ENCODE measurements at regions not wholly inside any gene's neighbourhood (a gene's known extent, or its start where the extent isn't known, plus 50 kb on each side); places are given as distances from the start of the nearest gene placed in this dataset.

- H4K8ac ChIP-seq (ENCODE audit: low read depth in 2 of 2, low read length in 2 of 2) = no peak overlapping the region
- in situ Hi-C loops (cut with MboI; ENCODE audit: low sequenced_read_pairs) = no loop called here
- ChIA-PET CTCF (no interaction called here), POLR2A (ENCODE audit: unreplicated experiment) (no interaction called here)
- no peak overlapping the region for H3K4ac ChIP-seq (ENCODE audit: low read depth, low read length)
- no peaks in the 10 kb centered on the region for H3K9me3 ChIP-seq (ENCODE audit: control insufficient read depth, insufficient read depth, low read length)
- no peak overlapping the region for H4K5ac ChIP-seq (ENCODE audit: low read depth, low read length)
- no peak overlapping the region for H2AK5ac ChIP-seq (ENCODE audit: low read depth, low read length)
- no peak for TF ChIP-seq RFX5 (IDR thresholded peaks at IDR 0.05; ENCODE audit: low read depth, low read length)
- TF ChIP-seq NFE2L2 (IDR thresholded peaks at IDR 0.05; ENCODE audit: low read depth, low read length) = no peak
- TF ChIP-seq, protein P1, sequence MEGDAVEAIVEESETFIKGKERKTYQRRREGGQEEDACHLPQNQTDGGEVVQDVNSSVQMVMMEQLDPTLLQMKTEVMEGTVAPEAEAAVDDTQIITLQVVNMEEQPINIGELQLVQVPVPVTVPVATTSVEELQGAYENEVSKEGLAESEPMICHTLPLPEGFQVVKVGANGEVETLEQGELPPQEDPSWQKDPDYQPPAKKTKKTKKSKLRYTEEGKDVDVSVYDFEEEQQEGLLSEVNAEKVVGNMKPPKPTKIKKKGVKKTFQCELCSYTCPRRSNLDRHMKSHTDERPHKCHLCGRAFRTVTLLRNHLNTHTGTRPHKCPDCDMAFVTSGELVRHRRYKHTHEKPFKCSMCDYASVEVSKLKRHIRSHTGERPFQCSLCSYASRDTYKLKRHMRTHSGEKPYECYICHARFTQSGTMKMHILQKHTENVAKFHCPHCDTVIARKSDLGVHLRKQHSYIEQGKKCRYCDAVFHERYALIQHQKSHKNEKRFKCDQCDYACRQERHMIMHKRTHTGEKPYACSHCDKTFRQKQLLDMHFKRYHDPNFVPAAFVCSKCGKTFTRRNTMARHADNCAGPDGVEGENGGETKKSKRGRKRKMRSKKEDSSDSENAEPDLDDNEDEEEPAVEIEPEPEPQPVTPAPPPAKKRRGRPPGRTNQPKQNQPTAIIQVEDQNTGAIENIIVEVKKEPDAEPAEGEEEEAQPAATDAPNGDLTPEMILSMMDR (conservative IDR thresholded peaks at IDR 0.05; ENCODE audit: low read depth, low read length) = no peak
- TF ChIP-seq MXI1 (IDR thresholded peaks at IDR 0.05; ENCODE audit: borderline replicate concordance, low read depth, low read length) = no peak
- TF ChIP-seq POLR2A (IDR thresholded peaks at IDR 0.05; ENCODE audit: low read depth, low read length) = no peak
- no peak for TF ChIP-seq FOS (IDR thresholded peaks at IDR 0.05; ENCODE audit: low read depth, low read length)
- no peak for TF ChIP-seq CHD1 (IDR thresholded peaks at IDR 0.05; ENCODE audit: low read depth, low read length)
- TF ChIP-seq MAZ (IDR thresholded peaks at IDR 0.05; ENCODE audit: borderline replicate concordance, low read depth, low read length) = no peak
- no peak for TF ChIP-seq RCOR1 (IDR thresholded peaks at IDR 0.05; ENCODE audit: insufficient replicate concordance, low read length)
- TF ChIP-seq RAD21 (IDR thresholded peaks at IDR 0.05; ENCODE audit: low read length) = no peak
- no peak for TF ChIP-seq BHLHE40 (IDR thresholded peaks at IDR 0.05; ENCODE audit: low read depth, low read length)
- TF ChIP-seq CEBPB (IDR thresholded peaks at IDR 0.05; ENCODE audit: low read depth, low read length) = no peak
- WGBS, 2 experiments (ENCODE audit: extremely low coverage in 2 of 2, insufficient read length in 1 of 2) = 62% methylated on average over 4 of the region's 11 CpGs; no CpG with 5 or more reads in 1 of the 2 experiments
- intact Hi-C loops (cut with micrococcal nuclease) = no loop called here
- H3K79me1 ChIP-seq (ENCODE audit: low read depth in 1 of 2, low read length in 2 of 2) = no peaks in the 10 kb centered on the region
- DNase-seq = no peak
- no peak overlapping the region for H2BK15ac ChIP-seq (ENCODE audit: low read depth, low read length)
- no peak for ATAC-seq (ENCODE audit: low read depth)
- no peak overlapping the region for H2BK120ac ChIP-seq (ENCODE audit: low read depth, low read length)
- no peak overlapping the region for H3K18ac ChIP-seq (ENCODE audit: low read depth, low read length)
- H3K4me3 ChIP-seq (ENCODE audit: insufficient read depth, low read depth, low read length) = no peak overlapping the region
- H4K91ac ChIP-seq (ENCODE audit: insufficient read depth, low read depth, low read length) = no peak overlapping the region
- H2AK9ac ChIP-seq (replicated peaks; ENCODE audit: low read depth, low read length, poor library complexity) = no peak overlapping the region
- no peaks in the 10 kb centered on the region for H3K9me1 ChIP-seq (ENCODE audit: insufficient read depth, low read length)
- H3K23ac ChIP-seq (ENCODE audit: low read depth, low read length) = no peak overlapping the region
- no peak overlapping the region for H3K4me2 ChIP-seq (ENCODE audit: low read depth, low read length)
- dilution Hi-C loops (cut with HindIII; ENCODE audit: low sequenced_read_pairs, unreplicated experiment) = no loop called here
- H3K27ac ChIP-seq (ENCODE audit: insufficient read depth, low read length) = no peak overlapping the region
- H3K56ac ChIP-seq (ENCODE audit: extremely low read depth, insufficient read depth, low read length) = no peak overlapping the region
- H3K4me1 ChIP-seq (ENCODE audit: control insufficient read depth, insufficient read depth, low read length) = no peaks in the 10 kb centered on the region
- H3K27me3 ChIP-seq (ENCODE audit: control insufficient read depth, insufficient read depth, low read length) = peaks cover 49% of the 10 kb centered on the region
- no peak overlapping the region for H3K14ac ChIP-seq (replicated peaks; ENCODE audit: low read depth, low read length)
- no peaks in the 10 kb centered on the region for H3K36me3 ChIP-seq (ENCODE audit: control insufficient read depth, insufficient read depth, low read length)
- H2BK5ac ChIP-seq (ENCODE audit: low read depth, low read length, poor library complexity, severe bottlenecking) = no peak overlapping the region
- H4K20me1 ChIP-seq (ENCODE audit: insufficient read depth, low read length) = no peaks in the 10 kb centered on the region
- H2AFZ ChIP-seq (replicated peaks; ENCODE audit: low read length, poor library complexity) = no peak overlapping the region
- BruUV-seq (replicated peaks) = no TSS peak
- H2BK20ac ChIP-seq (ENCODE audit: low read depth, low read length) = no peak overlapping the region
- no peak overlapping the region for H3K9ac ChIP-seq (ENCODE audit: low read depth, low read length)
Measured at GRCh38 chr10:71072131-71072822, 140.1 kb upstream of the UNC5B start.

Measured in IMR-90 (cell line).